KBM-7 (cell line): ENCODE measurements at regions not wholly inside any gene's neighbourhood (a gene's known extent, or its start where the extent isn't known, plus 50 kb on each side); places are given as distances from the start of the nearest gene placed in this dataset.
"Not testable (repeated sequence)": the region's sequence is repeated elsewhere in the genome, so short reads cannot be mapped to it uniquely, and the experiment has no call there.

Experiments used
- DNase-seq: peaks from one replicate; pipeline ENCODE4 v3.0.0-alpha.2; 2015
- in situ Hi-C: fragments of 300-500 bp; cut with MboI; formaldehyde crosslinking; loops from 2 replicates; pipeline ENCODE4 v1.14.3; 2020; ENCODE audit warnings: low sequenced_read_pairs, low pct_unique_long_range_greater_than_20kb, mixed read lengths

DNA sequence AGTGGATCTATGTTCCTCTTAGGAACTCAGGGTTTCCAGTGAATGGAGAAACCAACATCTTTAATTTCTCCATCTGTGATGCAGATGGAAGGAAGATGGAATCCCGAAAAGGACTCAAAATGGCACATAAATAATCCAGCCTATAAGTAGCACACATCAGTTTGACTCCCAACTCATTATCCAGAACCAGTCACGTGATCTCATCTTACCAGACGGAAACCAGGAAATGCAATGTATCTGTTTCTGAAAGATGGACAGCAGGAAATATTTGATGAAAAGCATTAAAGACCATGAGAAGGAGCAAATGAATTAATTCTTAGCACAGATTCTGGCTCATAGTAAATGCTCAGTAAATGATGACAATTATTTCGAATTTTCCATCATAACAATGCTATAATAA, 443.1 kb upstream of the FMR1 start:
- in situ Hi-C loops: no loop called here
- no peak for DNase-seq

DNA sequence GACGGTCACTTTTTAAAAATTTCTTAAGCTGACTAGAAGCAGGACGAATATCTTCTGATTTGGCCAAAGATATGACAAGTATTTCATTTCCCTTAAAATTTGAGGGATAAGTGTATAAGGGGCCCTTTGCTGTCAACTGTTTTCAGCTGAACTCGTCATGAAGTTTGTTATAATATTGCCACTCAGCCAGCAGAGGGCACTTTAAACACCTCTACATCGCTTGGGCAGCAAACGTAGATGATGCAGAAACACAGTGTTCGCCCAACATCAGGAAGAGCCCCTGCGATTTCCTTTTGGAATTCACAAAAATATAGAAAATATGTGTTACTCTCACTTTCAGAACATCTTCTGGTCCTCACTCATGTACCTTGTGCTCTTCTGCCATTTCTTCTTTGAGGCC, 435.7 kb upstream of the FMR1 start:
- DNase-seq: peak; percentile 29
- in situ Hi-C loops: no loop called here

DNA sequence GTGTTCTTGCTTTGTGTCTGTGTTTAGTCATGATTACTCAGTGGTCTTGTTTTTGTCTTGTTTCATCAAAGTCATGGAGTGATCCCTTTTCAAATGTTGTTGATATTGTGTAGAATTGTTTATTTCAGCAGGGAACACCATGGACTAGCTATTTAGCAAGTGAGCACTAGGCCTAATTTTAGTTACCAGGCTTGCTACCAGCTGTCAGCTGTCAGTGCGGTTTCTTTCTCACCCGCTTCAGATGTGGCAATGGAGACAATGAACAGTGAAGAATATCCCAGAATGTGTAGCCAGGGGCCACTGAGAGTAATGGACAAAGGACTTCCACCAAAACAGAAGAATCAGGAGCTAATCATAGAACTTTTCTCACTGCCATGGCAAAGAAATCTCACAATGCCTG, 432.8 kb upstream of the FMR1 start:
- in situ Hi-C loops: no loop called here
- DNase-seq: no peak

DNA sequence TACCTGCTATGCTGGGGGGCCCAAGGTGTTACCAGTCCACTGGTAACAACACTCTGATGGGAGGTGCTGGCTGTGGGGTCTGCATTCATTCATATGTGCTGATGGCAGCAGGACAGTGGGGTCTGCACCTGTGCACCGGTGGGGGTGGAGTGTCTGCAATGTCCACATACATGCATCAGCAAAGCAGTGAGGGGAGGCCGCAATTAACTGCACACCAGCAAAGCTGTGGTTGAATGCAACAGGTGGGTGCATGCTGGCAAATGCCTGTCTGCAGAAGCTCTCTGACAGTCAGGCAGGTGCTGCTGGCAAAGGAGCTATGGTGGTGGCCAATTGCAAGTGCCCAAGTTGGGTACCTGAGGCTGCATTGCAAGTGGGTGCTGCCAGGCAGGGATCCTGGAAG, 426.5 kb upstream of the FMR1 start:
- DNase-seq: no peak
- in situ Hi-C loops: no loop called here

DNA sequence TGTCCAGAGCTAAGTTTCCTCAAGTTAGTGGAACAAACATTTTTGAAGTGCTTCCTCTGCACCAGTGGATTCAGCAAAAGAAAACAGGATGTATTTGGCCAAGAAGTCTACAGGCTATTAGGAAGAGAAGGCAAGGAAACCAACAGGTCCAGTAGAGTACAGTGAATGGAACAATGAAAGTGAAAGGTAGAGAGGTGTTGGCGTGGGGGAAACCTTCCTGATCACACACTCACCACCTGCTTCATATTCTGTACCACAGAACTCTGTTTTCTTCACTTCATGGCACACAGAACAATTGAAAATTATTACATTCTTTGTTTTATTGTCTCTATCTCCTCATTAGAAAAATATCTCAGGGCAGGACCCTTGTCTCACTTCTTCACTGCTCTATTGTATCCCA, 417.4 kb upstream of the FMR1 start:
- in situ Hi-C loops: no loop called here
- no peak for DNase-seq

- DNase-seq: no peak
- in situ Hi-C loops: no loop called here
Measured at GRCh38 chrX:147498796-147499195, 412.9 kb upstream of the FMR1 start.

GRCh38 chrX:147522981-147523380, 388.7 kb upstream of the FMR1 start:
- in situ Hi-C loops: no loop called here
- DNase-seq: no peak

DNA sequence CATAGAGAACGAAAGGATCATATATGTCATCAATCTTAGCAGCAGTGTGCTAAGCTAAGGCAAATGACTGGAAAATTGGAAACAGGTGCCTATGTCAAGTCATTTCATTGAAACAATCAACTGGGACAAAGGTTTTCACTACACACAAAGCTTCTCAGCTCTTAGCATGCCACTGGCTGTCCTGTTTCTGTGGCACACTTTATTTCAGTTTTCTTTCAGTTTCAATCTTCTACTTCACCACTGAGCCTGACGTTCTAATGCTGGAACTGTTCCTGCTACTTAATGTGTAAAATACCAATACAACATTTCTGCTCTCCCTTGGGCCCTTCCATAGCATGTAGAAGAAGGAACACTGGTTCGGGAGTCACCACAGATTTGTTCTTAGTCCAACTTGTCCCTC, 378.3 kb upstream of the FMR1 start:
- no peak for DNase-seq
- in situ Hi-C loops: no loop called here

DNA sequence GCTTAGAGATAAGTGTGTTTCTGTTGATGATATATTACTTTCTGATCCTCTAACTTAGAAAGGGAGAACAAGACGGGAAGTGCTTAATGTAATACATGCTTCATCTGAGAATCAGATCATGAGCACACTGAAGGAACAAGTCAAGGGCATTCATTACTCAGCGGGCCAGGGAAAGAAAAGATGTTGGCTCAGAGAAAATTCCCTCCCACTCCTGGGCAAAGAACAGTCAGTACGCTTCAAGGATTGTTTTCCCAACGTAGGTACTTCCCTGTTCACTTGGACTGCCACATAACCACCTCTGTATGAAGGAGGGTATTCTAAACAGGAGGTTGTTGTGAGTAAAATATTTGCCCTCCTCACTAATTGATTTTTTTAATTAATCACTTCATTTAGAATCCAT, 374.5 kb upstream of the FMR1 start:
- in situ Hi-C loops: no loop called here
- no peak for DNase-seq

GRCh38 chrX:147548023-147548422, 363.7 kb upstream of the FMR1 start:
- in situ Hi-C loops: not testable (repeated sequence)

GRCh38 chrX:147550217-147550616, 361.5 kb upstream of the FMR1 start:
- in situ Hi-C loops: no loop called here
- peak; percentile 57 for DNase-seq

More at GRCh38 chrX:147548023-147548422, 363.7 kb upstream of the FMR1 start:
- DNase-seq: not testable (repeated sequence)

GRCh38 chrX:147559191-147559590, 352.5 kb upstream of the FMR1 start:
- in situ Hi-C loops: no loop called here
- DNase-seq: no peak

DNA sequence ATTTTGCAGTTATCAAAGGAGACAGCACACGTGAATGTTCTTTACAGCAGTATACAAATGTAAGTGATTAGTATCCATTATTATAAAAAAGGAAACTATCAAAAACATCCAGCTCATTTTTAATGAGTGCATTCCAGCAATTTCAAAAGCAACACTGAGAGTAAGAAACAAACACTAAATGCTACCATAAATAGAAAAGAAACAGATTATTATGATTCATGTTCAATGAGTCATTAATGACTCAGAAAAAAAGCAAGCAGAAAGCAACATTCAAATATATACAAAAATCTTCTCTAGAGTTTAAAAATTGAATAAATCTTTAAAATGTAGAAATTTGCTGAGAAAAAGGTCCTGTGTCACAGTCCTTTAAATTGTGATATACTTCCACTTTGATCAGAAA, 346.5 kb upstream of the FMR1 start:
- DNase-seq: no peak
- in situ Hi-C loops: no loop called here

GRCh38 chrX:147570483-147570882, 341.2 kb upstream of the FMR1 start:
- in situ Hi-C loops: no loop called here
- DNase-seq: no peak

DNA sequence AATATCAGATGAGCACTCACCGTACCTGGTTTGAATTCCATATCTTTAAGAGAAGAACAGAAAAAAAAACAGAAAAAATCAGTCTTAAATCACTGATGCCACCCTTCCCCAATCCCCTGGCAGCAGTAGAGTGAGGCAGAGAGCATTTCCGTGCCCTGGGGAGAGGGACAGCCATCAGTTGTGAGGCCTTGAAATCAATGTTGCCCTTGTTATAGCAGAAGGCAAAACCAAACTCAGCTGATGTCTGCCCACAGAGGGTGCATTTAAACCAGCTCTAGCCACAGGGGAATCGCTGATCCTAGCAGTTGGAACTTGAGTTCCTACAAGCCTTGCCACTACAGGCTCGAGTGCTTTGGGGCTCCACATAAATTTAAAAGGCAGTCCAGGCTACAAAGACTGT, 338.5 kb upstream of the FMR1 start:
- no peak for DNase-seq
- in situ Hi-C loops: no loop called here

- peak; percentile 10 for DNase-seq
- in situ Hi-C loops: no loop called here
Measured at GRCh38 chrX:147602176-147602696, 309.5 kb upstream of the FMR1 start.

DNA sequence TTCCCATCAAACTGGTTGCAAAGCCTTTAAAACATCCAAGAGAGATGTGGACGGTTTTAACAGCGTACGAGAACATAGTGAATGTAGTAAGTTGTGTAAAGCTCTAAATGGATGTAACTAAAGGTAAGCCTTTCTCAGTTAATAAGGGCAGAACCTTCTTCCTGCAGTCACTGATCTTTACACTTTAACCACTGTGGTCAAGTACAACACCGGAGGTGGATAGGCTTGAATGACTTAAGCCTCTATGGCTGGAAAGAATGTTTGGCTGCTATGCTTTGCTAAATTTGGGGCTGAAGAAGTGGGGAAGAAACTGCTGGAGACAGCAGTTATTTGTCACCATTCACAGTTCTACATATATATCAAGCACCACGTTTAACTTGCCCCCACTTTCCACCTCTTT, 285.1 kb upstream of the FMR1 start:
- in situ Hi-C loops: no loop called here
- no peak for DNase-seq

GRCh38 chrX:147635186-147635585, 276.5 kb upstream of the FMR1 start:
- DNase-seq: no peak
- in situ Hi-C loops: no loop called here

GRCh38 chrX:147637190-147637589, 274.5 kb upstream of the FMR1 start:
- DNase-seq: no peak
- in situ Hi-C loops: no loop called here

DNA sequence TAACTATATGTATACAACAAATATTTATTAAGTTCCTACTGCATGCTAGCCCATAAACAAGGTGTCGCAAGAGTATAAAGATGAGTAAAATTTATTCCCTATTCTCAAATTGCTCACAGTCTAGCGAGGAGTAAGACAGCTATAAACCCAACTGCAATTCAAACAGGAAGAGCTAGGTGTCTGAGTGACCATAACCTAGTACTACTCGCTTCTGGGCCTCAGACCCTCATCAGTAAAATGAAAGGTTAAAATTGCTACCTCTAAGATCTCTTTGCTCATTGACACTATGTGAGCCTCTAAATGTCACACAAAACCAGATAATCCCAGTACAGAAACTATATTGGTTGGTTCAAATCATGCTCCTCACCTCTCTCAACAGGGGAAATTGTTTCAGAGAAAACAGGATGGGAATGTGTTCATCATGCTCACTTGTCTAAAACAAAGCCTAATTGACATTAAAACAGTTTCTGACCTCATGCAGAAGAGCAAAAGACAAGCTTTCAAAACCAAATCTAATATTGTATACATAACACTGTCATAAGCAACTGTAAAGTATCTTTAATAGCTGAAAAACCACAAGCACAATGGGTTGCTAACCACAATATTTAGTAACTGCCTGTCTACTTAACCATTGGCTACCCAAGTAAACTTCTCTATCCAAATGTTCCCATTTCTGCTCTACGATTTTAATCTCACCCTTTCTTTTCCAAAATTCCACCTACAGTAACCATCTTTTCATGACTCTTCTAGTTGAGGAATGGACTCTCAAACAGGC, 264.6 kb upstream of the FMR1 start:
- DNase-seq: no peak
- in situ Hi-C loops: no loop called here

GRCh38 chrX:147675819-147676218, 235.9 kb upstream of the FMR1 start:
- DNase-seq: no peak
- in situ Hi-C loops: no loop called here
